PC-3 (cell line): ENCODE measurements at regions not wholly inside any gene's neighbourhood (a gene's known extent, or its start where the extent isn't known, plus 50 kb on each side); places are given as distances from the start of the nearest gene placed in this dataset.

Experiments
- ATAC-seq: fragments of 200-7000 bp; cut with Tn5 transposase; 2 replicates; pipeline ENCODE4 v1.9.1; 2020; ENCODE audit warnings: mild to moderate bottlenecking, moderate library complexity
- BruUV-seq: library from RNA; stranded (reverse); fragments of 400-500 nt; replicated peaks from 2 replicates; lab custom pipeline; 2021; lab: Mats Ljungman, UMichigan
- CTCF ChIA-PET: fragments of 300-600 bp; sonication (Branson Sonifier 250); formaldehyde crosslinking; loops from one replicate; lab custom pipeline; 2022; ENCODE audit warnings: antibody characterized with exemption; lab: Charles Lee
- POLR2A ChIA-PET: fragments of 300-600 bp; sonication (Branson Sonifier 250); formaldehyde crosslinking; loops from one replicate; lab custom pipeline; 2022; ENCODE audit warnings: antibody characterized with exemption; ENCODE audit not compliant: unreplicated experiment; lab: Charles Lee
- DNase-seq: peaks from one replicate; pipeline ENCODE4 v3.0.0-alpha.2; 2015
- H2AFZ ChIP-seq: fragments of 300-600 bp; sonication (generic); 2 replicates; pipeline ENCODE4 v1.6.0; 2016; ENCODE audit warnings: antibody characterized with exemption, low read length
- H3F3A ChIP-seq: fragments of 300-600 bp; sonication (generic); one replicate; pipeline ENCODE4 v1.6.0; 2017; ENCODE audit warnings: antibody characterized with exemption, low read length, control low read depth, mild to moderate bottlenecking; ENCODE audit not compliant: unreplicated experiment
- H3K27ac ChIP-seq: fragments of 300-600 bp; sonication (generic); 2 replicates; pipeline ENCODE4 v1.5.1; 2016; ENCODE audit warnings: mild to moderate bottlenecking, low read length
- H3K27me3 ChIP-seq: fragments of 300-600 bp; sonication (generic); 2 replicates; pipeline ENCODE4 v1.6.1; 2016; ENCODE audit warnings: low read length, mixed read lengths
- H3K36me3 ChIP-seq: fragments of 300-600 bp; sonication (generic); 2 replicates; pipeline ENCODE4 v1.6.1; 2016; ENCODE audit warnings: low read depth, mixed run types, low read length, mixed read lengths
- H3K4me1 ChIP-seq: fragments of 300-600 bp; sonication (generic); 2 replicates; pipeline ENCODE4 v1.5.1; 2016; ENCODE audit warnings: low read length; ENCODE audit not compliant: insufficient read depth
- H3K4me2 ChIP-seq: fragments of 300-600 bp; sonication (generic); 2 replicates; pipeline ENCODE4 v1.6.0; 2016; ENCODE audit warnings: low read length
- H3K4me3 ChIP-seq: fragments of 300-600 bp; sonication (generic); 2 replicates; pipeline ENCODE4 v1.5.1; 2016; ENCODE audit warnings: mild to moderate bottlenecking, low read length, mixed read lengths
- H3K79me2 ChIP-seq: fragments of 300-600 bp; sonication (generic); 2 replicates; pipeline ENCODE4 v1.6.1; 2017; ENCODE audit warnings: low read length, mixed read lengths
- H3K9ac ChIP-seq: fragments of 300-600 bp; sonication (generic); 2 replicates; pipeline ENCODE4 v1.6.0; 2016; ENCODE audit warnings: mild to moderate bottlenecking, low read length
- H3K9me2 ChIP-seq: fragments of 300-600 bp; sonication (generic); replicated peaks from 2 replicates; pipeline ENCODE4 v1.6.1; 2016; ENCODE audit warnings: mixed run types, low read length, mixed read lengths
- H3K9me3 ChIP-seq: fragments of 300-600 bp; sonication (generic); 2 replicates; pipeline ENCODE4 v1.6.1; 2016; ENCODE audit warnings: low read length, mixed read lengths
- H4K20me1 ChIP-seq: fragments of 300-600 bp; sonication (generic); 2 replicates; pipeline ENCODE4 v1.6.1; 2016; ENCODE audit warnings: low read length, mixed read lengths
- EZH2 ChIP-seq: fragments of 300-600 bp; sonication (generic); IDR thresholded peaks from one replicate; pipeline ENCODE4 v1.6.1; 2017; ENCODE audit warnings: antibody characterized with exemption, mild to moderate bottlenecking, low read length; ENCODE audit not compliant: unreplicated experiment
- EZH2phosphoT487 ChIP-seq: fragments of 300-600 bp; sonication (generic); IDR thresholded peaks from 2 replicates; pipeline ENCODE4 v1.6.1; 2018; ENCODE audit warnings: mild to moderate bottlenecking, antibody characterized with exemption, low read length, borderline replicate concordance
- intact Hi-C: fragments of 100-400 bp; cut with micrococcal nuclease; formaldehyde crosslinking; loops from 2 replicates; pipeline ENCODE4 v1.9.0; 2023
- TF ChIP-seq, protein P1 (sequence below): fragments of 300-600 bp; sonication (generic); conservative IDR thresholded peaks from 2 replicates; pipeline ENCODE4 v1.5.1; 2017; ENCODE audit warnings: antibody characterized with exemption, low read depth, mild to moderate bottlenecking, low read length

GRCh38 chr2:196558497-196558896 lies 81.0 kb upstream of the CCDC150 start:
- TF ChIP-seq EZH2 = no peak
- TF ChIP-seq, protein P1, sequence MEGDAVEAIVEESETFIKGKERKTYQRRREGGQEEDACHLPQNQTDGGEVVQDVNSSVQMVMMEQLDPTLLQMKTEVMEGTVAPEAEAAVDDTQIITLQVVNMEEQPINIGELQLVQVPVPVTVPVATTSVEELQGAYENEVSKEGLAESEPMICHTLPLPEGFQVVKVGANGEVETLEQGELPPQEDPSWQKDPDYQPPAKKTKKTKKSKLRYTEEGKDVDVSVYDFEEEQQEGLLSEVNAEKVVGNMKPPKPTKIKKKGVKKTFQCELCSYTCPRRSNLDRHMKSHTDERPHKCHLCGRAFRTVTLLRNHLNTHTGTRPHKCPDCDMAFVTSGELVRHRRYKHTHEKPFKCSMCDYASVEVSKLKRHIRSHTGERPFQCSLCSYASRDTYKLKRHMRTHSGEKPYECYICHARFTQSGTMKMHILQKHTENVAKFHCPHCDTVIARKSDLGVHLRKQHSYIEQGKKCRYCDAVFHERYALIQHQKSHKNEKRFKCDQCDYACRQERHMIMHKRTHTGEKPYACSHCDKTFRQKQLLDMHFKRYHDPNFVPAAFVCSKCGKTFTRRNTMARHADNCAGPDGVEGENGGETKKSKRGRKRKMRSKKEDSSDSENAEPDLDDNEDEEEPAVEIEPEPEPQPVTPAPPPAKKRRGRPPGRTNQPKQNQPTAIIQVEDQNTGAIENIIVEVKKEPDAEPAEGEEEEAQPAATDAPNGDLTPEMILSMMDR = no peak
- TF ChIP-seq EZH2phosphoT487 = no peak
- no peak overlapping the region for H3K4me2 ChIP-seq
- CTCF ChIA-PET = no interaction called here
- POLR2A ChIA-PET = no interaction called here
- BruUV-seq = no TSS peak
- H3K9ac ChIP-seq = no peak overlapping the region
- no peak overlapping the region for H3K27ac ChIP-seq
- H3K36me3 ChIP-seq = no peaks in the 10 kb centered on the region
- no peaks in the 10 kb centered on the region for H3K4me1 ChIP-seq
- H3K27me3 ChIP-seq = no peaks in the 10 kb centered on the region
- intact Hi-C loops = no loop called here
- no peaks in the 10 kb centered on the region for H3F3A ChIP-seq
- no peaks in the 10 kb centered on the region for H3K79me2 ChIP-seq
- H3K4me3 ChIP-seq = no peak overlapping the region
- H3K9me2 ChIP-seq = no peaks in the 10 kb centered on the region
- H2AFZ ChIP-seq = no peak overlapping the region
- no peaks in the 10 kb centered on the region for H4K20me1 ChIP-seq
- DNase-seq (no peak), ATAC-seq (no peak)
- no peaks in the 10 kb centered on the region for H3K9me3 ChIP-seq

GRCh38 chr2:196563876-196564275 lies 75.6 kb upstream of the CCDC150 start:
- no peaks in the 10 kb centered on the region for H3K36me3 ChIP-seq
- no TSS peak for BruUV-seq
- no peak overlapping the region for H3K9ac ChIP-seq
- intact Hi-C loops = no loop called here
- H3K79me2 ChIP-seq = no peaks in the 10 kb centered on the region
- H3F3A ChIP-seq = no peaks in the 10 kb centered on the region
- TF ChIP-seq EZH2 (no peak), EZH2phosphoT487 (no peak)
- TF ChIP-seq, protein P1 = no peak
- no peaks in the 10 kb centered on the region for H3K27me3 ChIP-seq
- no peaks in the 10 kb centered on the region for H3K9me3 ChIP-seq
- H2AFZ ChIP-seq = no peak overlapping the region
- DNase-seq = no peak
- H3K4me1 ChIP-seq = no peaks in the 10 kb centered on the region
- ChIA-PET CTCF (no interaction called here), POLR2A (no interaction called here)
- H3K4me2 ChIP-seq = no peak overlapping the region
- H3K27ac ChIP-seq = no peak overlapping the region
- H3K4me3 ChIP-seq = no peak overlapping the region
- H3K9me2 ChIP-seq = no peaks in the 10 kb centered on the region
- no peak for ATAC-seq
- no peaks in the 10 kb centered on the region for H4K20me1 ChIP-seq

GRCh38 chr2:196565106-196565765 lies 74.3 kb upstream of the CCDC150 start:
- BruUV-seq = no TSS peak
- Histone ChIP-seq H4K20me1 (no peaks in the 10 kb centered on the region), H3K4me1 (no peaks in the 10 kb centered on the region), H3K4me3 (no peak overlapping the region), H3K4me2 (no peak overlapping the region), H3K9ac (no peak overlapping the region), H3K27me3 (no peaks in the 10 kb centered on the region), H2AFZ (no peak overlapping the region), H3K9me3 (no peaks in the 10 kb centered on the region), H3F3A (no peaks in the 10 kb centered on the region), H3K36me3 (no peaks in the 10 kb centered on the region), H3K27ac (no peak overlapping the region), H3K79me2 (no peaks in the 10 kb centered on the region), H3K9me2 (no peaks in the 10 kb centered on the region)
- no peak for ATAC-seq
- CTCF ChIA-PET = no interaction called here
- POLR2A ChIA-PET = interaction anchor here (0.7 kb wide), 1 partner anchor 1647 kb away, joined by 3 read pairs; no protein-coding TSS in a partner anchor
- intact Hi-C loops = no loop called here
- no peak for DNase-seq
- TF ChIP-seq EZH2phosphoT487 (no peak), EZH2 (no peak)
- TF ChIP-seq, protein P1 = no peak
